Adrenal gland (tissue), 9 donors: ENCODE measurements at regions not wholly inside any gene's neighbourhood (a gene's known extent, or its start where the extent isn't known, plus 50 kb on each side); places are given as distances from the start of the nearest gene placed in this dataset.
"Not testable (repeated sequence)": the region's sequence is repeated elsewhere in the genome, so short reads cannot be mapped to it uniquely, and the experiment has no call there.

Experiments
- DNase-seq, 7 donors: peaks; one replicate each; pipeline ENCODE4 v3.0.0-alpha.2; 2019 to 2020
- H3K27ac ChIP-seq, 5 donors: fragments of 200-600 bp; sonication (generic) in 4 of 5; 1 replicate in 3 of 5; 2 replicates in 2 of 5; pipeline versions ENCODE4 v1.5.1 to v1.8.0; 2016 to 2020; ENCODE audit warnings: mild to moderate bottlenecking in 1 of 5
- H3K27me3 ChIP-seq: fragments of 200-600 bp; 2 replicates; pipeline ENCODE4 v1.8.0; 2021
- H3K36me3 ChIP-seq, 2 donors: fragments of 200-600 bp; replicated peaks in 1 of 2; 1 replicate in 1 of 2; 2 replicates in 1 of 2; pipeline versions ENCODE4 v1.5.1 to v1.8.0; 2018 to 2022
- H3K4me1 ChIP-seq, 2 donors: fragments of 200-600 bp; replicated peaks in 1 of 2; 1 replicate in 1 of 2; 2 replicates in 1 of 2; pipeline versions ENCODE4 v1.5.1 to v1.8.0; 2018 to 2021
- H3K4me3 ChIP-seq, 4 donors: fragments of 200-600 bp; sonication (generic) in 3 of 4; one replicate each; pipeline ENCODE4 v1.5.1; 2016 to 2018
- H3K9me3 ChIP-seq, 3 donors: fragments of 200-600 bp; sonication (generic) in 1 of 3; replicated peaks in 1 of 3; 1 replicate in 2 of 3; 2 replicates in 1 of 3; pipeline versions ENCODE4 v1.5.1 to v1.8.0; 2016 to 2021
- CTCF ChIP-seq, 6 experiments: fragments of 450-650 bp in 4 of 6; fragments of 200-600 bp in 2 of 6; sonication (generic) in 1 of 6; IDR thresholded peaks; 1 replicate in 5 of 6; 2 replicates in 1 of 6; pipeline versions ENCODE4 v1.5.1 to v1.8.0; 2016 to 2021; ENCODE audit warnings: antibody characterized with exemption in 6 of 6, mild to moderate bottlenecking in 2 of 6, moderate library complexity in 1 of 6
- POLR2A ChIP-seq, 2 donors: fragments of 450-650 bp; IDR thresholded peaks; one replicate each; pipeline ENCODE4 v1.6.1; 2017; ENCODE audit warnings: antibody characterized with exemption in 2 of 2, mild to moderate bottlenecking in 2 of 2, moderate library complexity in 1 of 2
- WGBS, 4 donors: extraction: QIAGEN DNeasy Blood & Tissue Kit in 2 of 4; methylation state at CpG; one replicate each; pipeline versions ENCODE4 v1.1.5 to v1.1.7; 2013 to 2017; 5-methylcytosine and 5-hydroxymethylcytosine counted together
- intact Hi-C, 2 donors: fragments of 100-400 bp; cut with DNase I; formaldehyde crosslinking; loops; one replicate each; pipeline versions ENCODE4 v1.14.1 to v1.15.0; 2022 to 2023
- microRNA counts, 2 donors: library from miRNA; unstranded; fragments of <30 nt; microRNA quantifications; one replicate each; lab custom pipeline; 2016
- small RNA-seq, 2 donors: library from RNA; depleted of rRNA; stranded (forward); fragments of <200 nt; gene quantifications; one replicate each; pipeline ENCODE3, GENCODE V24; 2016
- donor health status: healthy with polysubstance abuse.
- donor health status: Bipolar disorder and iron deficiency.
- donor health status: DM: yes; HTN: yes; CAD: no.
- donor health status: DM: no; HTN: no; CAD: no.
- donor health status: DM: no; HTN: no; CAD: no.

- Histone ChIP-seq H3K4me1 (no peaks in the 10 kb centered on the region), H3K36me3 (no peaks in the 10 kb centered on the region), H3K27me3 (no peaks in the 10 kb centered on the region), H3K9me3 (no peaks in the 10 kb centered on the region), H3K27ac (no peak overlapping the region), H3K4me3 (no peak overlapping the region)
- no peak for DNase-seq
- 56 to 68% (median 59%) methylated on average over 1 of the region's 1 CpG for WGBS, 4 donors
- no peak for TF ChIP-seq CTCF (IDR thresholded peaks at IDR 0.05)
- TF ChIP-seq POLR2A (IDR thresholded peaks at IDR 0.05) = no peak
- intact Hi-C loops = no loop called here
Measured at GRCh38 chr4:115187136-115187535, 73.7 kb upstream of the NDST4 start.

- H3K36me3 ChIP-seq, H3K27ac ChIP-seq, H3K4me3 ChIP-seq, DNase-seq, H3K9me3 ChIP-seq, intact Hi-C loops, H3K4me1 ChIP-seq, H3K27me3 ChIP-seq: not testable (repeated sequence)
- 92 to 96% (median 94%) methylated on average over 9 to 41 of the region's 41 CpGs for WGBS, 4 donors
Measured at GRCh38 chr4:115179438-115180062, 66.1 kb upstream of the NDST4 start.

GRCh38 chr4:115178687-115179086 is 65.3 kb upstream of the NDST4 start:
- H3K4me3 ChIP-seq, H3K27me3 ChIP-seq, intact Hi-C loops, H3K9me3 ChIP-seq, H3K4me1 ChIP-seq, H3K27ac ChIP-seq, DNase-seq, H3K36me3 ChIP-seq: not testable (repeated sequence)
- 81 to 86% (median 83%) methylated on average over 14 to 15 of the region's 15 CpGs for WGBS, 4 donors

GRCh38 chr4:115171220-115171619 is 57.8 kb upstream of the NDST4 start:
- no peak overlapping the region for H3K4me3 ChIP-seq
- TF ChIP-seq CTCF (IDR thresholded peaks at IDR 0.05) (no peak), POLR2A (IDR thresholded peaks at IDR 0.05) (no peak)
- H3K27ac ChIP-seq = no peak overlapping the region
- intact Hi-C loops = no loop called here
- no peak for DNase-seq
- no peaks in the 10 kb centered on the region for H3K27me3 ChIP-seq
- H3K36me3 ChIP-seq = no peaks in the 10 kb centered on the region
- 71 to 84% (median 78%) methylated on average over 1 of the region's 1 CpG for WGBS, 4 donors
- H3K9me3 ChIP-seq = no peaks in the 10 kb centered on the region
- no peaks in the 10 kb centered on the region for H3K4me1 ChIP-seq

GRCh38 chr4:115165503-115165902 is 52.1 kb upstream of the NDST4 start:
- TF ChIP-seq POLR2A (IDR thresholded peaks at IDR 0.05) (no peak), CTCF (IDR thresholded peaks at IDR 0.05) (no peak)
- Histone ChIP-seq H3K4me3 (no peak overlapping the region), H3K27ac (no peak overlapping the region), H3K27me3 (no peaks in the 10 kb centered on the region), H3K36me3 (no peaks in the 10 kb centered on the region), H3K9me3 (no peaks in the 10 kb centered on the region), H3K4me1 (no peaks in the 10 kb centered on the region)
- intact Hi-C loops = no loop called here
- no peak for DNase-seq

MicroRNA genes in the stretch of these regions (microRNA counts, 767-probe panel; counts per million panel counts)
- microRNA hsa-miR-1973 (lab: Ali Mortazavi, UCI) = 0 counts per million in 2 donors

Small RNA genes lying in the stretch of these regions (small RNA-seq; reads per million reads assigned to genes)
- 0 reads per million in 2 donors for gene RNU6-119P
